ENCODE measurements at regions not wholly inside any gene's neighbourhood (a gene's known extent, or its start where the extent isn't known, plus 50 kb on each side); places are given as distances from the start of the nearest gene placed in this dataset.

DNA sequence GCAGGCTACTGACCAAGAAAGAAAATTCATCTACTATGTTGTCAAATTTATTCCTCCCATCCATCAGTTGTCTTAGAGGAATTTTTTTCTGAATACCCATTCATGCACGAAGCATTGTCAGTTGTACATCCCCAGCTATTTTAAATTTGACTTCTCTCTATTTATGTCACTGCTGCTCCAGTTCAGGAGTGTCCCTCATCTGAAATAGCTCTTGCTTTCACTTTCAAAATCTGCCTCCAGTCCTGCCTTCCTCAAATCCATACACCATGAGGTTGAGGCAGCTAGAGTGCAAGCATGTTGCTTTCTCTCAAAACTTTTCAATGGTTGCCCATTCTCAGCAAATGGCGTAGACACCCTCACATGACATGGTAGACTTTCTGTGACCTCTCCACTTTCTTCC lies 335.4 kb upstream of the CDH2 start:
- TF ChIP-seq, protein P1, sequence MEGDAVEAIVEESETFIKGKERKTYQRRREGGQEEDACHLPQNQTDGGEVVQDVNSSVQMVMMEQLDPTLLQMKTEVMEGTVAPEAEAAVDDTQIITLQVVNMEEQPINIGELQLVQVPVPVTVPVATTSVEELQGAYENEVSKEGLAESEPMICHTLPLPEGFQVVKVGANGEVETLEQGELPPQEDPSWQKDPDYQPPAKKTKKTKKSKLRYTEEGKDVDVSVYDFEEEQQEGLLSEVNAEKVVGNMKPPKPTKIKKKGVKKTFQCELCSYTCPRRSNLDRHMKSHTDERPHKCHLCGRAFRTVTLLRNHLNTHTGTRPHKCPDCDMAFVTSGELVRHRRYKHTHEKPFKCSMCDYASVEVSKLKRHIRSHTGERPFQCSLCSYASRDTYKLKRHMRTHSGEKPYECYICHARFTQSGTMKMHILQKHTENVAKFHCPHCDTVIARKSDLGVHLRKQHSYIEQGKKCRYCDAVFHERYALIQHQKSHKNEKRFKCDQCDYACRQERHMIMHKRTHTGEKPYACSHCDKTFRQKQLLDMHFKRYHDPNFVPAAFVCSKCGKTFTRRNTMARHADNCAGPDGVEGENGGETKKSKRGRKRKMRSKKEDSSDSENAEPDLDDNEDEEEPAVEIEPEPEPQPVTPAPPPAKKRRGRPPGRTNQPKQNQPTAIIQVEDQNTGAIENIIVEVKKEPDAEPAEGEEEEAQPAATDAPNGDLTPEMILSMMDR (IDR thresholded peaks at IDR 0.05), result no peak
- TF ChIP-seq ZFX (IDR thresholded peaks at IDR 0.05; ENCODE audit: borderline replicate concordance), result no peak
- no peak overlapping the region for H3K27ac ChIP-seq

DNA sequence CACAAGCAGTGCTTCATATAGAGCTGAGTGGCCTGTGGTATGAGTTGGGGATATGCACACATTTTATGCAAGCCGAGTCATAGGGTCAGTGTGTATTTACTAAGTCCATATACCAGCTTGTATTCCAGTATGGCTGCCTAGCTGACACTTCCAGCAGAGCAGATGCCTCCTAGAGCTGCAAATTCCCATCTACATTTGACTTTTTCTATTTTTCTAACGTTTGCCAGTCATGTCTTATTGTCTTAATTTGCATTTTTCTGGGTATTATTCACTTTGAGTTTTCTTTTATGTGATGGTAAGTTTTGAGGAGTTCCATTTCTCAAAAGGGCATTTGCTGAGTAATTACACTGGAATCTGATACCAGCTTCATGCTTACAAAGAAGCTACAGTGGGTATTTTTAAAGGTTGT lies 334.5 kb upstream of the CDH2 start:
- H3K27ac ChIP-seq, result no peak overlapping the region
- TF ChIP-seq ZFX (IDR thresholded peaks at IDR 0.05; ENCODE audit: borderline replicate concordance), result no peak

DNA sequence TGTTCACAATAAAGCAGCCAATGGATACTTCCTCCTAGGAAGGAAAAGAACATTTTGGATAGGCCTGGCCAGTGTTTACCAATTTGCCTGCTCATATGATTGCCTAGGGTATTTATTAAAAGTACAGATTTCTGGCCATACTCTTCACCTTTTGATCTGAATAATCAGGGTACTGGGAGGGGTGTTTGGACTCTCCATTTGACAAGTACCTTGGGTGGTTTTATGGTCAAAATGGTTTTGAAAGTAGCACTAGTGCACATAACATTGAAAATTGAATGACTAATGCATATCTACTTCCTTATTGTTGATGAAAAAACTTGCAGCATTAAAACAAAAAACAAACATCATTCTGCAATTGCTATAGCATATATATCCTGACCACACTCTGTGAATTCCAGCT lies 333.3 kb upstream of the CDH2 start:
- no peak overlapping the region for H3K27ac ChIP-seq
- no peak for TF ChIP-seq ZFX (IDR thresholded peaks at IDR 0.05; ENCODE audit: borderline replicate concordance)
- TF ChIP-seq, protein P1 (IDR thresholded peaks at IDR 0.05), result no peak

DNA sequence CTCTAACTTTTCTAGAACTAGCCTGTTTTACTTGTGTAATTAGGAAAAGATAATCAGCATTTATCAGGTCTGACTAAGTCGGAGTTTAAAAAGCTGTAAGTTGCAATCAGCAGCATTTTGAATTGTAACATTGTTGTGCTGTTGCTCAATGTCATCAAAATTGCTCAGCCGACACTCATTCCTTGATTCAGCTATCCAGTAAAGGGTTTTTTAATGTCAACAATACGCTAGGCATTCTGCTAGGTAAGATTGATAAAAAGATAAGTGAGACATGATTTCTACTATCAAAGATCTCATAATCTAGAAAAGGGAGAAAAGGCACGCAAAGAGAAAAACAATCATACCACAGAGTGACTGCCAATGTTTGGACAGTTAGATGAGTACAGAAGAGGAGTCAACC lies 327.1 kb upstream of the CDH2 start:
- H3K27ac ChIP-seq, result no peak overlapping the region
- TF ChIP-seq, protein P1 (IDR thresholded peaks at IDR 0.05), result no peak
- no peak for TF ChIP-seq ZFX (IDR thresholded peaks at IDR 0.05; ENCODE audit: borderline replicate concordance)

DNA sequence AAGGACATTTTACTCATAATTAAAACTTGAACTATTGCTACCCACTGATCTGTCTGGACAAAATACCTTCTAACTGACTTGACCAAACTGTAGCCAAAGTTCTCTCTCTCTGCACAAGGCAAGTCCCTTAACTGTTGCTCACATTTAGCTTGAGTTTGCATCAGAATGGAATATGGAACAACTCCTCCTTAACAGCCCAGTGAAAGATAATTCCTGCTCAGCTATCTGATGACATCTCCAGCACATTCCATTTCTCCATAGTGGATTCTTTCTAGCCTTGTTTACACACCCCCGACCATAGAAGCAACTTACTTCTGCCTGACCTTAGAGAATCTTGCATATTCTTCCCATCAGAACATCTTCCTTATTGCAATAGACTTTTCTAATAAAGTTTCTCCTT lies 317.2 kb upstream of the CDH2 start:
- H3K27ac ChIP-seq, result no peak overlapping the region
- no peak for TF ChIP-seq ZFX (IDR thresholded peaks at IDR 0.05; ENCODE audit: borderline replicate concordance)
- TF ChIP-seq, protein P1 (IDR thresholded peaks at IDR 0.05), result no peak

DNA sequence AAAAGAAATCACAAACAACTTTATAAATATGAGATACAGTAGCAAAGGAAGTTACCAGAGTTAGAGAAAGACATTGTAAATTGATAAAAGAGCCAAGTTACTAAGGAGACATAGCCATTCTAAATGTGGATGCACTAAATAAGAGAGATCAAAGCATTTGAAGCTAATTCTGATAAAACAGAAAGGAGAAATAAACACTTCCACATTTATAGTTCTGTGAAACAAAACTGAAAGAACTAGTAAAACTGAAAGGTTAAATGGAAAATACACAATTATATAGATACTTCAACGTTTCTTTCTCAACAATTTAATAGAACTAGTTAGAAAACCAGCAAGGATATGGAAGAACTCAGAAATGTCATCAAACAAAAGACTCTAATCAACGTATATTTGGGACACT lies 309.0 kb upstream of the CDH2 start:
- TF ChIP-seq, protein P1 (IDR thresholded peaks at IDR 0.05), result no peak
- no peak for TF ChIP-seq ZFX (IDR thresholded peaks at IDR 0.05; ENCODE audit: borderline replicate concordance)
- H3K27ac ChIP-seq, result no peak overlapping the region

DNA sequence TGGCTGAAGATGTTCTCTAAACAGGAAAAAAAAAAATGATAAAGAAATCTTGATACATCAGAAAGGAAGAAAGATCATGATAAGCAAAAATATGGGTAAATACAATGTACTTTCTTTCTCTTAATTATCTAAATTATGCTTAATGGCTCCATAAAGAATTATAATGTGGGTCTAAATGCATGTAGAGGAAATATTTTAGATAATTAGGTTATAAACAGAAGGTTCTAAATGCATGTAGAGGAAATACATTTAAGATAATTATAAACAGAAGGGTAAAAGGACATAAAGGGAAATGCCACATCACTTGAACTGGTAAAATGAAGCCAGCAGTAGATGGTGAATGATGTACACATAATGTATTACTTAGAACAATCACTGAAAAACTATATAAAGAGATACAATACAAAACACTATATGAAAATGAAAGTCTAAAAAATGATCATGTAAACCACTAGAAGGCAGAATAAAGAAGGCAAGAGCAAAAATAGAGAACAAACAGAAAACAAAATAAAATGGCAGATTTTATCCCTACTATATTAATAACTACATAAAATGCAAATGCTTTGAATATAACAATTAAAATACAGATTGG lies 308.4 kb upstream of the CDH2 start:
- TF ChIP-seq, protein P1 (IDR thresholded peaks at IDR 0.05), result no peak
- TF ChIP-seq ZFX (IDR thresholded peaks at IDR 0.05; ENCODE audit: borderline replicate concordance), result no peak

DNA sequence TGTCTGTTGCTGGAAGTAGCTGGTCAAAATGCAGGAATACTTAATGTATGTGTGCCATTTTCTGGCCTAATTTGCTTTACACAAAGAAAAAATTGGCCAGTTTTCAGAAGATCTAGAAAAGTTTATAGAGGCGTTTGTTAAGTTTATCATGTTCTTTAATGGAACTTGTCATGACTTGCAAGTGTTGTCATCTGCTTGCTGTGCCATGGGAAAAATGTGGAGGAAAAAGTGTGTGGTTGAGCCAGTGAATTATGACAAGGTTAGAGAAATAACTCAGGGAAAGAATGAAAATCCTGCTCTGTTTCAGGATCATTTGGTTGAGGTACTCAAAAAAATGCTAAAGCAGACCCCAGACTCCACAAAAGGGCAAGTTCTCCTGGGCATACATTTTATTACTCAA lies 301.6 kb upstream of the CDH2 start:
- TF ChIP-seq, protein P1 (IDR thresholded peaks at IDR 0.05), result no peak
- no peak for TF ChIP-seq ZFX (IDR thresholded peaks at IDR 0.05; ENCODE audit: borderline replicate concordance)
- H3K27ac ChIP-seq, result no peak overlapping the region

More for the DNA sequence above, 308.4 kb upstream of the CDH2 start:
- H3K27ac ChIP-seq, result no peak overlapping the region
